ENCODE measurements at regions not wholly inside any gene's neighbourhood (a gene's known extent, or its start where the extent isn't known, plus 50 kb on each side); places are given as distances from the start of the nearest gene placed in this dataset.
"Not testable (repeated sequence)": the region's sequence is repeated elsewhere in the genome, so short reads cannot be mapped to it uniquely, and the experiment has no call there.

GRCh38 chr5:125976421-125977000 is 446.7 kb upstream of the GRAMD2B start:
- TF ChIP-seq POLR2A (IDR thresholded peaks at IDR 0.05; ENCODE audit: low read depth, low read length), result no peak
- no peak for TF ChIP-seq TAF1 (IDR thresholded peaks at IDR 0.05; ENCODE audit: borderline replicate concordance, low read depth, low read length)
- TF ChIP-seq POLR2AphosphoS5 (IDR thresholded peaks at IDR 0.05; ENCODE audit: low read depth, low read length), result no peak
- no peak for DNase-seq (ENCODE audit: insufficient read length)
- FAIRE-seq, result no peak

- DNase-seq (ENCODE audit: insufficient read length), result no peak
- TF ChIP-seq POLR2A (IDR thresholded peaks at IDR 0.05; ENCODE audit: low read depth, low read length), result no peak
- TF ChIP-seq TAF1 (IDR thresholded peaks at IDR 0.05; ENCODE audit: borderline replicate concordance, low read depth, low read length), result no peak
- no peak for TF ChIP-seq POLR2AphosphoS5 (IDR thresholded peaks at IDR 0.05; ENCODE audit: low read depth, low read length)
- FAIRE-seq, result no peak
These were observed 445.2 kb upstream of the GRAMD2B start for GRCh38 chr5:125978015-125978414.

GRCh38 chr5:125979636-125980035 is 443.6 kb upstream of the GRAMD2B start:
- TF ChIP-seq POLR2AphosphoS5 (IDR thresholded peaks at IDR 0.05; ENCODE audit: low read depth, low read length), result no peak
- no peak for TF ChIP-seq POLR2A (IDR thresholded peaks at IDR 0.05; ENCODE audit: low read depth, low read length)
- TF ChIP-seq TAF1 (IDR thresholded peaks at IDR 0.05; ENCODE audit: borderline replicate concordance, low read depth, low read length), result no peak
- no peak for DNase-seq (ENCODE audit: insufficient read length)
- no peak for FAIRE-seq

- DNase-seq (ENCODE audit: insufficient read length) (no peak), FAIRE-seq (no peak)
- no peak for TF ChIP-seq TAF1 (IDR thresholded peaks at IDR 0.05; ENCODE audit: borderline replicate concordance, low read depth, low read length)
- no peak for TF ChIP-seq POLR2AphosphoS5 (IDR thresholded peaks at IDR 0.05; ENCODE audit: low read depth, low read length)
These were observed 442.2 kb upstream of the GRAMD2B start for GRCh38 chr5:125981016-125981415.

GRCh38 chr5:125987677-125988255 is 435.4 kb upstream of the GRAMD2B start:
- DNase-seq (ENCODE audit: insufficient read length) (no peak), FAIRE-seq (no peak)
- TF ChIP-seq POLR2A (IDR thresholded peaks at IDR 0.05; ENCODE audit: low read depth, low read length), result no peak
- no peak for TF ChIP-seq TAF1 (IDR thresholded peaks at IDR 0.05; ENCODE audit: borderline replicate concordance, low read depth, low read length)
- no peak for TF ChIP-seq POLR2AphosphoS5 (IDR thresholded peaks at IDR 0.05; ENCODE audit: low read depth, low read length)

- DNase-seq (ENCODE audit: insufficient read length) (no peak), FAIRE-seq (no peak)
- TF ChIP-seq POLR2A (IDR thresholded peaks at IDR 0.05; ENCODE audit: low read depth, low read length), result no peak
- TF ChIP-seq TAF1 (IDR thresholded peaks at IDR 0.05; ENCODE audit: borderline replicate concordance, low read depth, low read length), result no peak
- no peak for TF ChIP-seq POLR2AphosphoS5 (IDR thresholded peaks at IDR 0.05; ENCODE audit: low read depth, low read length)
These were observed 431.2 kb upstream of the GRAMD2B start for GRCh38 chr5:125992050-125992449.

- not testable (repeated sequence) for DNase-seq (ENCODE audit: insufficient read length); FAIRE-seq
These were observed 423.8 kb upstream of the GRAMD2B start for GRCh38 chr5:125999271-126000030.

GRCh38 chr5:126000507-126000906 is 422.7 kb upstream of the GRAMD2B start:
- TF ChIP-seq POLR2AphosphoS5 (IDR thresholded peaks at IDR 0.05; ENCODE audit: low read depth, low read length) (no peak), TAF1 (IDR thresholded peaks at IDR 0.05; ENCODE audit: borderline replicate concordance, low read depth, low read length) (no peak), POLR2A (IDR thresholded peaks at IDR 0.05; ENCODE audit: low read depth, low read length) (no peak)
- FAIRE-seq, result no peak
- DNase-seq (ENCODE audit: insufficient read length), result no peak

GRCh38 chr5:126002222-126002897 is 420.8 kb upstream of the GRAMD2B start:
- DNase-seq (ENCODE audit: insufficient read length) (no peak), FAIRE-seq (no peak)
- TF ChIP-seq TAF1 (IDR thresholded peaks at IDR 0.05; ENCODE audit: borderline replicate concordance, low read depth, low read length) (no peak), POLR2A (IDR thresholded peaks at IDR 0.05; ENCODE audit: low read depth, low read length) (no peak), POLR2AphosphoS5 (IDR thresholded peaks at IDR 0.05; ENCODE audit: low read depth, low read length) (no peak)

- no peak for TF ChIP-seq TAF1 (IDR thresholded peaks at IDR 0.05; ENCODE audit: borderline replicate concordance, low read depth, low read length)
- no peak for FAIRE-seq
- DNase-seq (ENCODE audit: insufficient read length), result no peak
These were observed 419.9 kb upstream of the GRAMD2B start for GRCh38 chr5:126003309-126003708.

- TF ChIP-seq TAF1 (IDR thresholded peaks at IDR 0.05; ENCODE audit: borderline replicate concordance, low read depth, low read length), result no peak
- TF ChIP-seq POLR2A (IDR thresholded peaks at IDR 0.05; ENCODE audit: low read depth, low read length), result no peak
- TF ChIP-seq POLR2AphosphoS5 (IDR thresholded peaks at IDR 0.05; ENCODE audit: low read depth, low read length), result no peak
- DNase-seq (ENCODE audit: insufficient read length) (no peak), FAIRE-seq (no peak)
These were observed 418.6 kb upstream of the GRAMD2B start for GRCh38 chr5:126004636-126005035.

GRCh38 chr5:126007841-126008240 is 415.4 kb upstream of the GRAMD2B start:
- no peak for FAIRE-seq

More at GRCh38 chr5:126007841-126008240, 415.4 kb upstream of the GRAMD2B start:
- TF ChIP-seq POLR2A (IDR thresholded peaks at IDR 0.05; ENCODE audit: low read depth, low read length), result no peak
- no peak for TF ChIP-seq POLR2AphosphoS5 (IDR thresholded peaks at IDR 0.05; ENCODE audit: low read depth, low read length)
- TF ChIP-seq TAF1 (IDR thresholded peaks at IDR 0.05; ENCODE audit: borderline replicate concordance, low read depth, low read length), result no peak
- DNase-seq (ENCODE audit: insufficient read length), result no peak

All from GM12892 (cell line).